ENCODE measurements at regions not wholly inside any gene's neighbourhood (a gene's known extent, or its start where the extent isn't known, plus 50 kb on each side); places are given as distances from the start of the nearest gene placed in this dataset.

- TF ChIP-seq CTCF (IDR thresholded peaks at IDR 0.05) (no peak), POLR2AphosphoS5 (IDR thresholded peaks at IDR 0.05) (no peak), EP300 (IDR thresholded peaks at IDR 0.05) (no peak)
Observed at GRCh38 chr18:41659438-41660130, 295.4 kb upstream of the PIK3C3 start.
